WTC11 (cell line): ENCODE measurements at regions not wholly inside any gene's neighbourhood (a gene's known extent, or its start where the extent isn't known, plus 50 kb on each side); places are given as distances from the start of the nearest gene placed in this dataset.

Experiments
- ATAC-seq: fragments of 200-7000 bp; cut with Tn5 transposase; 2 replicates; pipeline ENCODE4 v1.10.0; 2021; ENCODE audit warnings: mild to moderate bottlenecking, moderate library complexity
- CTCF ChIA-PET: fragments of 300-600 bp; sonication (Branson Sonifier 250); formaldehyde crosslinking; loops from one replicate; lab custom pipeline; 2021; ENCODE audit warnings: antibody characterized with exemption; lab: Charles Lee
- POLR2A ChIA-PET: fragments of 350-600 bp; sonication (Branson Sonifier 250); formaldehyde crosslinking; loops from one replicate; lab custom pipeline; 2021; ENCODE audit warnings: antibody characterized with exemption; lab: Charles Lee
- DNase-seq: peaks from one replicate; pipeline ENCODE4 v3.0.0; 2021; ENCODE audit warnings: low spot score
- H3K27ac Mint-ChIP-seq: 2 replicates; pipeline ENCODE4 v1.8.0; 2021; ENCODE audit warnings: mixed read lengths
- H3K27me3 Mint-ChIP-seq: 2 replicates; pipeline ENCODE4 v1.8.0; 2021; ENCODE audit warnings: low read depth, mild to moderate bottlenecking, moderate library complexity, mixed read lengths
- H3K36me3 Mint-ChIP-seq: 2 replicates; pipeline ENCODE4 v1.8.0; 2021; ENCODE audit warnings: mixed read lengths
- H3K4me1 Mint-ChIP-seq: 2 replicates; pipeline ENCODE4 v1.8.0; 2022; ENCODE audit warnings: mixed read lengths
- H3K4me3 Mint-ChIP-seq: 2 replicates; pipeline ENCODE4 v1.8.0; 2021; ENCODE audit warnings: mild to moderate bottlenecking, moderate library complexity, mixed read lengths
- H3K9me3 Mint-ChIP-seq: 2 replicates; pipeline ENCODE4 v1.8.0; 2021; ENCODE audit warnings: mixed read lengths
- AR ChIP-seq: fragments of 250-450 bp; sonication (Bioruptor Pico); IDR thresholded peaks from 2 replicates; pipeline ENCODE4 v1.9.0; 2021; ENCODE audit warnings: mild to moderate bottlenecking
- CBFB ChIP-seq: sonication (generic); formaldehyde crosslinking; IDR thresholded peaks from 2 replicates; pipeline ENCODE4 v1.8.1; 2022; ENCODE audit warnings: mild to moderate bottlenecking, low read depth, missing genetic modification reagents
- FOXK1 ChIP-seq: sonication (generic); formaldehyde crosslinking; IDR thresholded peaks from 2 replicates; pipeline ENCODE4 v1.8.0; 2022; ENCODE audit warnings: mild to moderate bottlenecking, moderate library complexity, missing genetic modification reagents
- KAT7 ChIP-seq: sonication (generic); formaldehyde crosslinking; IDR thresholded peaks from 2 replicates; pipeline ENCODE4 v1.8.1; 2023; ENCODE audit warnings: missing genetic modification reagents, mild to moderate bottlenecking, borderline replicate concordance
- MXD4 ChIP-seq: fragments of 250-450 bp; sonication (Bioruptor Pico); IDR thresholded peaks from 2 replicates; pipeline ENCODE4 v1.8.0; 2021; ENCODE audit warnings: mild to moderate bottlenecking, moderate library complexity, borderline replicate concordance
- MYBL2 ChIP-seq: sonication (generic); formaldehyde crosslinking; IDR thresholded peaks from 2 replicates; pipeline ENCODE4 v1.8.1; 2023; ENCODE audit warnings: mild to moderate bottlenecking, moderate library complexity, missing genetic modification reagents
- NR1H2 ChIP-seq: sonication (generic); formaldehyde crosslinking; IDR thresholded peaks from 2 replicates; pipeline ENCODE4 v1.9.0; 2021; ENCODE audit warnings: mild to moderate bottlenecking, moderate library complexity, missing genetic modification reagents
- NR3C1 ChIP-seq: sonication (generic); formaldehyde crosslinking; conservative IDR thresholded peaks from 2 replicates; pipeline ENCODE4 v1.8.1; 2023; ENCODE audit warnings: low read depth, mild to moderate bottlenecking, missing genetic modification reagents
- STAT6 ChIP-seq: sonication (generic); formaldehyde crosslinking; conservative IDR thresholded peaks from 2 replicates; pipeline ENCODE4 v1.8.1; 2023; ENCODE audit warnings: mild to moderate bottlenecking, low read depth, missing genetic modification reagents, moderate library complexity
- ZNF416 ChIP-seq: fragments of 250-450 bp; sonication (Bioruptor Pico); IDR thresholded peaks from 2 replicates; pipeline ENCODE4 v1.9.0; 2021; ENCODE audit warnings: mild to moderate bottlenecking, inconsistent platforms
- ZNF671 ChIP-seq: fragments of 250-450 bp; sonication (Bioruptor Pico); IDR thresholded peaks from 2 replicates; pipeline ENCODE4 v1.8.0; 2021; ENCODE audit warnings: mild to moderate bottlenecking
- TF ChIP-seq, protein P1 (sequence below): sonication (generic); formaldehyde crosslinking; IDR thresholded peaks from 2 replicates; pipeline ENCODE4 v1.8.0; 2023; ENCODE audit warnings: missing genetic modification reagents, mild to moderate bottlenecking, borderline replicate concordance
- TF ChIP-seq, protein P2 (sequence below): fragments of 250-450 bp; sonication (Bioruptor Pico); conservative IDR thresholded peaks from 2 replicates; pipeline ENCODE4 v1.9.0; 2021; ENCODE audit warnings: mild to moderate bottlenecking
- TF ChIP-seq, protein P3 (sequence below): sonication (generic); formaldehyde crosslinking; conservative IDR thresholded peaks from 2 replicates; pipeline ENCODE4 v1.8.1; 2022; ENCODE audit warnings: mild to moderate bottlenecking, missing genetic modification reagents
- TF ChIP-seq, protein P4 (sequence below): sonication (generic); formaldehyde crosslinking; IDR thresholded peaks from 2 replicates; pipeline ENCODE4 v1.8.1; 2023; ENCODE audit warnings: mild to moderate bottlenecking, missing genetic modification reagents
- TF ChIP-seq, protein P5 (sequence below): fragments of 200-600 bp; IDR thresholded peaks from 2 replicates; pipeline ENCODE4 v1.8.0; 2022; ENCODE audit warnings: antibody characterized with exemption
- TF ChIP-seq, protein P6 (sequence below): sonication (generic); formaldehyde crosslinking; IDR thresholded peaks from 2 replicates; pipeline ENCODE4 v1.8.1; 2022; ENCODE audit warnings: missing genetic modification reagents, borderline replicate concordance

- TF ChIP-seq, protein P1, sequence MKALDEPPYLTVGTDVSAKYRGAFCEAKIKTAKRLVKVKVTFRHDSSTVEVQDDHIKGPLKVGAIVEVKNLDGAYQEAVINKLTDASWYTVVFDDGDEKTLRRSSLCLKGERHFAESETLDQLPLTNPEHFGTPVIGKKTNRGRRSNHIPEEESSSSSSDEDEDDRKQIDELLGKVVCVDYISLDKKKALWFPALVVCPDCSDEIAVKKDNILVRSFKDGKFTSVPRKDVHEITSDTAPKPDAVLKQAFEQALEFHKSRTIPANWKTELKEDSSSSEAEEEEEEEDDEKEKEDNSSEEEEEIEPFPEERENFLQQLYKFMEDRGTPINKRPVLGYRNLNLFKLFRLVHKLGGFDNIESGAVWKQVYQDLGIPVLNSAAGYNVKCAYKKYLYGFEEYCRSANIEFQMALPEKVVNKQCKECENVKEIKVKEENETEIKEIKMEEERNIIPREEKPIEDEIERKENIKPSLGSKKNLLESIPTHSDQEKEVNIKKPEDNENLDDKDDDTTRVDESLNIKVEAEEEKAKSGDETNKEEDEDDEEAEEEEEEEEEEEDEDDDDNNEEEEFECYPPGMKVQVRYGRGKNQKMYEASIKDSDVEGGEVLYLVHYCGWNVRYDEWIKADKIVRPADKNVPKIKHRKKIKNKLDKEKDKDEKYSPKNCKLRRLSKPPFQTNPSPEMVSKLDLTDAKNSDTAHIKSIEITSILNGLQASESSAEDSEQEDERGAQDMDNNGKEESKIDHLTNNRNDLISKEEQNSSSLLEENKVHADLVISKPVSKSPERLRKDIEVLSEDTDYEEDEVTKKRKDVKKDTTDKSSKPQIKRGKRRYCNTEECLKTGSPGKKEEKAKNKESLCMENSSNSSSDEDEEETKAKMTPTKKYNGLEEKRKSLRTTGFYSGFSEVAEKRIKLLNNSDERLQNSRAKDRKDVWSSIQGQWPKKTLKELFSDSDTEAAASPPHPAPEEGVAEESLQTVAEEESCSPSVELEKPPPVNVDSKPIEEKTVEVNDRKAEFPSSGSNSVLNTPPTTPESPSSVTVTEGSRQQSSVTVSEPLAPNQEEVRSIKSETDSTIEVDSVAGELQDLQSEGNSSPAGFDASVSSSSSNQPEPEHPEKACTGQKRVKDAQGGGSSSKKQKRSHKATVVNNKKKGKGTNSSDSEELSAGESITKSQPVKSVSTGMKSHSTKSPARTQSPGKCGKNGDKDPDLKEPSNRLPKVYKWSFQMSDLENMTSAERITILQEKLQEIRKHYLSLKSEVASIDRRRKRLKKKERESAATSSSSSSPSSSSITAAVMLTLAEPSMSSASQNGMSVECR (CRISPR knock-in tag), result no peak
- no peak for TF ChIP-seq ZNF416 (CRISPR knock-in tag)
- no peak for TF ChIP-seq MYBL2
- TF ChIP-seq ZNF671, result no peak
- TF ChIP-seq AR (CRISPR knock-in tag), result no peak
- TF ChIP-seq FOXK1, result no peak
- TF ChIP-seq NR1H2, result no peak
- TF ChIP-seq, protein P2, sequence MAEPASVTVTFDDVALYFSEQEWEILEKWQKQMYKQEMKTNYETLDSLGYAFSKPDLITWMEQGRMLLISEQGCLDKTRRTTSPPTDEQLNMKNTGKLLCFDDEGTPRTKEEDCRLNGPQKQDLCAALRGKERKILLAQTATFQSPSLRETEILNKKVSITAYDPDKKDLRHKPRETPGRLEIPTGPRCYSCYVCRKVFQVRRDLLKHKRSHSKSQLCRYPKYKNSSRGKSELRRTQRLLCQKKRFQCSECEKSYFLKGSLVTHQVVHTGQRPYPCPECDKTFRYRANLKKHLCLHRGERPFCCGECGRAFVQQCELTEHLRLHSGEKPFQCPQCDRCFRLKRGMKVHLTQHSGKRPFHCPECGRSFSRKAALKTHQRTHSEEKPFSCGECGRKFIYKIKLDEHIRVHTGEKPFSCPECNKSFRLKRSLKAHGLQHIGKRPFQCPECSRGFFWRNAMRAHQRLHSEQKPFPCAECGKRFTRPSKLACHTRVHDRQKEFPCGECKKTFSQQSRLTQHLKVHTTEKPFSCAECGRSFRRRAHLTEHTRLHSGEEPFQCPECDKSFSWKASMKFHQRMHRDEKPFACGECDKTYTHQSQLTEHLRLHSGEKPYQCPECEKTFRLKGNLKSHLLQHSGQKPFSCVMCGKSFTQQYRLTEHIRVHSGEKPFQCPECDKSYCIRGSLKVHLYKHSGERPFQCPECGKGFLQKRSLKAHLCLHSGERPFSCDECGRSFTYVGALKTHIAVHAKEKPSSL (CRISPR knock-in tag), result no peak
- TF ChIP-seq KAT7, result no peak
- TF ChIP-seq STAT6, result no peak
- TF ChIP-seq, protein P3, sequence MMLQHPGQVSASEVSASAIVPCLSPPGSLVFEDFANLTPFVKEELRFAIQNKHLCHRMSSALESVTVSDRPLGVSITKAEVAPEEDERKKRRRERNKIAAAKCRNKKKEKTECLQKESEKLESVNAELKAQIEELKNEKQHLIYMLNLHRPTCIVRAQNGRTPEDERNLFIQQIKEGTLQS (CRISPR knock-in tag), result no peak
- TF ChIP-seq CBFB (CRISPR knock-in tag), result no peak
- no peak for TF ChIP-seq NR3C1 (CRISPR knock-in tag)
- TF ChIP-seq, protein P4, sequence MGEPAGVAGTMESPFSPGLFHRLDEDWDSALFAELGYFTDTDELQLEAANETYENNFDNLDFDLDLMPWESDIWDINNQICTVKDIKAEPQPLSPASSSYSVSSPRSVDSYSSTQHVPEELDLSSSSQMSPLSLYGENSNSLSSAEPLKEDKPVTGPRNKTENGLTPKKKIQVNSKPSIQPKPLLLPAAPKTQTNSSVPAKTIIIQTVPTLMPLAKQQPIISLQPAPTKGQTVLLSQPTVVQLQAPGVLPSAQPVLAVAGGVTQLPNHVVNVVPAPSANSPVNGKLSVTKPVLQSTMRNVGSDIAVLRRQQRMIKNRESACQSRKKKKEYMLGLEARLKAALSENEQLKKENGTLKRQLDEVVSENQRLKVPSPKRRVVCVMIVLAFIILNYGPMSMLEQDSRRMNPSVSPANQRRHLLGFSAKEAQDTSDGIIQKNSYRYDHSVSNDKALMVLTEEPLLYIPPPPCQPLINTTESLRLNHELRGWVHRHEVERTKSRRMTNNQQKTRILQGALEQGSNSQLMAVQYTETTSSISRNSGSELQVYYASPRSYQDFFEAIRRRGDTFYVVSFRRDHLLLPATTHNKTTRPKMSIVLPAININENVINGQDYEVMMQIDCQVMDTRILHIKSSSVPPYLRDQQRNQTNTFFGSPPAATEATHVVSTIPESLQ (CRISPR knock-in tag), result no peak
- TF ChIP-seq, protein P5, sequence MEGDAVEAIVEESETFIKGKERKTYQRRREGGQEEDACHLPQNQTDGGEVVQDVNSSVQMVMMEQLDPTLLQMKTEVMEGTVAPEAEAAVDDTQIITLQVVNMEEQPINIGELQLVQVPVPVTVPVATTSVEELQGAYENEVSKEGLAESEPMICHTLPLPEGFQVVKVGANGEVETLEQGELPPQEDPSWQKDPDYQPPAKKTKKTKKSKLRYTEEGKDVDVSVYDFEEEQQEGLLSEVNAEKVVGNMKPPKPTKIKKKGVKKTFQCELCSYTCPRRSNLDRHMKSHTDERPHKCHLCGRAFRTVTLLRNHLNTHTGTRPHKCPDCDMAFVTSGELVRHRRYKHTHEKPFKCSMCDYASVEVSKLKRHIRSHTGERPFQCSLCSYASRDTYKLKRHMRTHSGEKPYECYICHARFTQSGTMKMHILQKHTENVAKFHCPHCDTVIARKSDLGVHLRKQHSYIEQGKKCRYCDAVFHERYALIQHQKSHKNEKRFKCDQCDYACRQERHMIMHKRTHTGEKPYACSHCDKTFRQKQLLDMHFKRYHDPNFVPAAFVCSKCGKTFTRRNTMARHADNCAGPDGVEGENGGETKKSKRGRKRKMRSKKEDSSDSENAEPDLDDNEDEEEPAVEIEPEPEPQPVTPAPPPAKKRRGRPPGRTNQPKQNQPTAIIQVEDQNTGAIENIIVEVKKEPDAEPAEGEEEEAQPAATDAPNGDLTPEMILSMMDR, result no peak
- no peak for TF ChIP-seq MXD4 (CRISPR knock-in tag)
- TF ChIP-seq, protein P6, sequence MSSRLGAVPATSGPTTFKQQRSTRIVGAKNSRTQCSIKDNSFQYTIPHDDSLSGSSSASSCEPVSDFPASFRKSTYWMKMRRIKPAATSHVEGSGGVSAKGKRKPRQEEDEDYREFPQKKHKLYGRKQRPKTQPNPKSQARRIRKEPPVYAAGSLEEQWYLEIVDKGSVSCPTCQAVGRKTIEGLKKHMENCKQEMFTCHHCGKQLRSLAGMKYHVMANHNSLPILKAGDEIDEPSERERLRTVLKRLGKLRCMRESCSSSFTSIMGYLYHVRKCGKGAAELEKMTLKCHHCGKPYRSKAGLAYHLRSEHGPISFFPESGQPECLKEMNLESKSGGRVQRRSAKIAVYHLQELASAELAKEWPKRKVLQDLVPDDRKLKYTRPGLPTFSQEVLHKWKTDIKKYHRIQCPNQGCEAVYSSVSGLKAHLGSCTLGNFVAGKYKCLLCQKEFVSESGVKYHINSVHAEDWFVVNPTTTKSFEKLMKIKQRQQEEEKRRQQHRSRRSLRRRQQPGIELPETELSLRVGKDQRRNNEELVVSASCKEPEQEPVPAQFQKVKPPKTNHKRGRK (CRISPR knock-in tag), result no peak
- DNase-seq (no peak), ATAC-seq (no peak)
- Mint-ChIP-seq H3K4me1 (peaks cover 4% of the 10 kb centered on the region), H3K9me3 (no peaks in the 10 kb centered on the region), H3K4me3 (no peak overlapping the region), H3K27me3 (no peaks in the 10 kb centered on the region), H3K27ac (no peak overlapping the region), H3K36me3 (no peaks in the 10 kb centered on the region)
- POLR2A ChIA-PET, result no interaction called here
- CTCF ChIA-PET, result interaction anchor here (1.8 kb wide), 1 partner anchor 129 kb away, joined by 4 read pairs; no protein-coding TSS in a partner anchor
Observed at GRCh38 chr7:31263338-31263737, 77.2 kb downstream of the NEUROD6 start.
